Erythroblast (primary cell): ENCODE measurements at regions not wholly inside any gene's neighbourhood (a gene's known extent, or its start where the extent isn't known, plus 50 kb on each side); places are given as distances from the start of the nearest gene placed in this dataset.
"Not testable (repeated sequence)": the region's sequence is repeated elsewhere in the genome, so short reads cannot be mapped to it uniquely, and the experiment has no call there.

ENCODE experiments used
- DNase-seq, 2 experiments: peaks; one replicate each; lab custom pipeline; 2025; lab: John Stamatoyannopoulos, UW
- GATA1 ChIP-seq: IDR thresholded peaks from 2 replicates; pipeline ENCODE4 v1.6.1; 2011; ENCODE audit warnings: low read depth, mild to moderate bottlenecking, control low read depth, low read length, moderate library complexity
- POLR2A ChIP-seq: IDR thresholded peaks from 2 replicates; pipeline ENCODE4 v1.6.1; 2011; ENCODE audit warnings: mild to moderate bottlenecking, low read length

DNA sequence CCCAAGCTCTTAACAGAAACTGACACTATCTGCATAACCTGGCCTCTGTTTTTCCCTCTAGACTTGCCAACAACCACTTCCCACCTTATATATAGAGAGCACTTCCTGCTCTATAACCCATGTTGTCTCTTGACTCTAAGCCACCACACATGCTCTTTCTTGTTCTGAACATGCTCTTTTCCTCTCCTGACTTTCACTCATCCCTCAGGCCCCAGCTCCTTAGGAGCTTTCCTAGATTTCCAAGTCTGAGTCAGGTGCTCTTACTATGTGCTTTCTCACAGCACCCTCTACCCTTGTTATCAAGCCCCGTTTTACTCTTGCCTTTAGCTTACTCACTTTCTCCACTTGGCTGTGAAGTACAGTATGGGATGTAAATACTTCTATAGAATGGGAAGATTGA, 143.9 kb upstream of the EYA4 start:
- no peak for DNase-seq
- TF ChIP-seq GATA1: no peak
- TF ChIP-seq POLR2A: no peak

- TF ChIP-seq GATA1 (no peak), POLR2A (no peak)
- no peak for DNase-seq
Observed at GRCh38 chr6:133099573-133099972, 141.6 kb upstream of the EYA4 start.

- TF ChIP-seq GATA1 (no peak), POLR2A (no peak)
- no peak for DNase-seq
Observed at GRCh38 chr6:133100865-133101264, 140.3 kb upstream of the EYA4 start.

DNA sequence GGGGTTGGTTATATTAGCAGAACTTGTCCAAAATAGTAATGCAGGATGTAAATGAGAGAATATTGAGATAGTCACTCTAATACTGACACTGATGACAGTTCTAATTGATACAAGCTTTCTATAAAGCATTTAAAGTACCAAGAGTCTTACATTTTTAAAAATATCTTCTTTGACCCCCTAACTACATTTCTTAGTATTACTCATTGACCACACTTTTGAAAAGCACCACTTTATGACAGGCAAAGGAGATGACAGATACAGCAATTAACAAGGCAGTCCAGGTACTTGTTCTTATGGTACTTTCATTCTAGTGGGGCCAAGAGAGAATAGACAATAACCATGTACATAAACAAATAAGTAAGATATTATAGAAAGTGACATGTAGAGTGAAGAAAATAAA, 139.4 kb upstream of the EYA4 start:
- TF ChIP-seq GATA1: no peak
- no peak for TF ChIP-seq POLR2A
- no peak for DNase-seq

DNA sequence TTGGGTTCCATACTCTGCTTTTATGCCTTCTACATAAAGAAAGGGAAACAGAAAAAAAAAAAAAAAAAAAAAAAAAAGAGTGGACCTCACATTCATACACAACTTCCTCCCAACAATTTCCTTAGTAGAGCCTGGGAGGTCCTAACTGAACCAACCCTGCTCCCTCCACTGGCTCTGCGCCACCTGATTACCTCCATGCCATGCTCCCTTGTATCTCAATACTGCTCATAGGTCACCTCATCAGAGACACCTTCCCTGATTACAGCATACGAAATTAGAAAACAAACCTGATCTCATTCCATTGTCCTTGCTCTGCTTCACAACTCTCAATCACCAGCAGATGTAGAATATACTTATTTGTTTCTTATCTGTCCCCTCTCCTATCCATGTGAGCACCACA, 134.2 kb upstream of the EYA4 start:
- no peak for DNase-seq
- TF ChIP-seq POLR2A (no peak), GATA1 (no peak)

DNA sequence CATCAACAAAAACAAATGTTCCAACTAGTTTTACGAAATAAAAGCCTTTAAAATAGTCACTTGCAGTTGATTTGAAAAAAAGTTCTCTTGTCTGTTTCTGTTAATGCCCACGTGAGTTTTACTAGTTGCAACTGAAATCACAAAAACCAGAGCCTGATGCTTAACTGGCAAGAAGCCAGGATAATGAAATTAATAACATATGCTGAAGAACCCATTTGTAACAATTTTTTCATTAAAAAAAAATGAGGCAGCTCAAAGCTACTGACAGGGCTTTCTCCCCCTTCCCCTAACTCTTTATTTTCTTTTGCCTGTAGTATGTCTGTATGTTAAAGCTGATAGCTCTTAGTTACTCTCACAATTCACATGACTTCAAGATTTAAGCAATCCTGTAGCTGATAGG, 132.7 kb upstream of the EYA4 start:
- TF ChIP-seq POLR2A (no peak), GATA1 (no peak)
- DNase-seq: no peak

DNA sequence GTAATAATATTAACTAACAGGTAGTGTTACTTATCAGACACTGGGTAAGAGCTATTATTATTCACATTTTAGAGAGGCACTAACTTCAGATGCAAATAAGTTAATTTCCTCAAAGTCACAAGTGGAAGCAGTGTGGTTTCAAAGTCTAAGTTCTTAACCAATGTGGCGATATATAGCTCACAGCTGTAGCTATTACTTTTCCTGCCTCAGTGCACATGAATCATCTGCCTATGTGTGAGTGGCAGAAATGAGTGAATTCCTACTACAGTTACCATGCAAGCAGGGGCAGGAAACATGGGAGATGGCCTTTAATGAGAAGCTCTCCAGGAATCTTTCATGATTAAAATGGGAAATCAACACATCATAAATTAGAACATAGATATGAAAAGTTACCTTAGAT, 126.2 kb upstream of the EYA4 start:
- TF ChIP-seq GATA1 (no peak), POLR2A (no peak)
- no peak for DNase-seq

DNA sequence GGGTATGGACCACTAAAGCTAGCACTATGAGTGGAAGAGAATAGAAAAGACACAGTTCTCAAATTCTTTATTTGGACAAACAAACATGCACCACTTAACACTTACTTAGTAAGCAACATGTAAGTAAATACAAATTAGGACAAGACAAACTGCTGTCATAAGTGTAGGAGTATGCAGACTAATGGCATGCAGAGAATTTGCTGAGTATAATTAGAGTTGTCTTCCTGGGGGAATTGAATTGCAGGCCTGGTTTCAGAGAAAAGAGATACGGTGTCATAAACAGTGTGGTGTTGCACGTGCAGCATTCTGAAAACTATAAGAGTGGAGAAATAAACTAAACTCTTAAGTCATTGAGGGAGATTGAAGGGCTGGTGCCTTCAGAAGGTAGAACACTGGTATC, 125.2 kb upstream of the EYA4 start:
- TF ChIP-seq GATA1 (no peak), POLR2A (no peak)
- no peak for DNase-seq

DNA sequence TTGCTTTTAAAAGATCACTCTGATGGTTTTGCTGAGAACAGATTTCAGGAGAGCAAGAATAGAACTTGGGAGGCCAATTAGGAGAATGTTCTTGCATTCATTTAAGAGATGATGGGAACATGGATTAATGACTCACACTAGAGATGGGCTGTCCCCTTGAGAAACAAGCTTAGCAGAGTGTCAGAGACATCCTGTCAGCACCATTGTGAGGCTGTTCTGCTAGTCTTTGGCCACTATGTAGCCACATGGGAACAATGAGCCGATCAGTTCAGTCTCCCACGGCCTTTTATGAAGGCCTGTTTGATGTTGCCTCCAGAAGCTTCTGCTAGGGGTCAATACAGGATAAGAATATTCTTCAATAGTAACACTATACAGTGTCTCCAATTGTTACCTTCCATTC, 113.0 kb upstream of the EYA4 start:
- TF ChIP-seq GATA1 (no peak), POLR2A (no peak)
- DNase-seq: no peak

DNA sequence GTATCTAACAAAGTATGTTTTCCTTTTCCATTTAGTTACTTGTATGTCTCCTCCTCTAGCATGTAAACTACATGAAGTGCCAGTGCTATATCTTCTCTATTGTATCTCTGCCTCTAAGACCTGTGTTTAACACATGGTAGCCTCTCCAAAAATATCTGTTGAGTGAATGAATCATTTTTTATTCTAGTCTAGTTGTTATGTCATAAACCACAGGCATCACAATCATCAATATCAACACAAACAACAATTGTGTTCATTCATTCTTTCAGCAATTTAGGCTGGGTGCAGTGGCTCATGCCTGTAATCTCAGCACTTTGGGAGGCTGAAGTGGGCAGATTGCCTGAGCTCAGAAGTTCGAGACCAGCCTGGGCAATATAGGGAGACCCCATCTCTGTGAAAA, 111.6 kb upstream of the EYA4 start:
- TF ChIP-seq POLR2A: no peak
- no peak for TF ChIP-seq GATA1
- no peak for DNase-seq

DNA sequence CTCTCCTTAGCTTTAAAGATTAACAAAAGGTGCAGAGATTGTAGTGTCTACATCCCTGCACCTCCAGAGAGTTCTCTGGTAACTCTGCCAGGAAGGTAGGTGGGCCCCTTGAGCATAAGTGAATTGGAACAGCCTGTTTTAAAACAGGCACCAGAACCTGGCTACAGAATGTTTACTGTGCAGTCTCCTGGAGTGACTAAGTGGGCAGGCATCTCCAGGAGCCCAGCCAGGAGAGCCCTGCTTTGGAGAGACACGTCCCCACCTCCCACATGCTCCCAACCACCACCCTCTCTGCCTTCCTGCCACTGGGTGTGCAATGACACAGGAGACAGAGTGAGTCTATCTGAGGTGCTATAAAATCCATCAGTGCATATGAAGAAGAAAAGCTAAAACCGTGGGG, 110.3 kb upstream of the EYA4 start:
- TF ChIP-seq GATA1 (no peak), POLR2A (no peak)
- no peak for DNase-seq

- TF ChIP-seq POLR2A (no peak), GATA1 (no peak)
- DNase-seq: no peak
Observed at GRCh38 chr6:133131621-133132465, 109.3 kb upstream of the EYA4 start.

DNA sequence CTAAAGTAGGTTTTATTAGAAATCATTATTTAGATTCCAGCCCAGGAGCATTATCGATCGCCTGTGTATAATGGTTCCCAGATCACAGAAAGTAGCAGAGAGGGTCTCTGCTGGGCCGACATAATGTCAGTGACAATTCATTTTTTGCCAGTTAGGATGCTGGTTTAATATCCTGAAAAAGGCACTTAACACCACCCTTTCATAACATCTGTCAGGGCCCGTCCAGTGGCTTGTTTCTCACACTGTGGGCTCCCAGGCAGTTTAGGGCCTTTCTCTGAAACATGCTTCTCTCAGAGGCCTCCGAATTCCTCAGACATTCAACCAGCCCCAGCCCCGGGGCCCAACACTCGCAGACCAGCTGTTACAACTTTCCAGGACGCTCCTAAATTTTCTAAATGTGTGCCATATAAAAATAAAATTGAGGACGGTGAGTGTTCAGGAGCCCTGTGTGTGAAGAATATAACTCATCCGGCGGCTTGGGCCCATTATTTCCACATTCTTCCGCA, 108.6 kb upstream of the EYA4 start:
- TF ChIP-seq POLR2A (no peak), GATA1 (no peak)

GRCh38 chr6:133136177-133136880, 104.8 kb upstream of the EYA4 start:
- DNase-seq: no peak
- no peak for TF ChIP-seq GATA1

More for the DNA sequence above, 108.6 kb upstream of the EYA4 start:
- DNase-seq: no peak

DNA sequence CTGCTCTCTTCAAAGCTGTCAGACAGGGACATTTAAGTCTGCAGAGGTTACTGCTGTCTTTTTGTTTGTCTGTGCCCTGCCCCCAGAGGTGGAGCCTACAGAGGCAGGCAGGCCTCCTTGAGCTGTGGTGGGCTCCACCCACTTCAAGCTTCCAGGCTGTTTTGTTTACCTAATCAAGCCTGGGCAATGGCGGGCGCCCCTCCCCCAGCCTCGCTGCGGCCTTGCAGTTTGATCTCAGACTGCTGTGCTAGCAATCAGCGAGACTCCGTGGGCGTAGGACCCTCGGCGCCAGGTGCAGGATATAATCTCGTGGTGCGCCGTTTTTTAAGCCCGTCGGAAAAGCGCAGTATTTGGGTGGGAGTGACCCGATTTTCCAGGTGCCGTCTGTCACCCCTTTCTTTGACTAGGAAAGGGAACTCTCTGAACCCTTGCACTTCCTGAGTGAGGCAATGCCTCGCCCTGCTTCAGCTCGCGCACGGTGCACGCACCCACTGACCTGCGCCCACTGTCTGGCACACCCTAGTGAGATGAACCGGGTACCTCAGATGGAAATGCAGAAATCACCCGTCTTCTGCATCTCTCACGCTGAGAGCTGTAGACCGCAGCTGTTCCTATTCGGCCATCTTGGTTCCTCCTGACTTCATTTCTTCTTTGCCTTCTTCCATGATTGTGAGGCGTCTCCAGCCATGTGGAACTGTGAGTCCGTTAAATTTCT, 93.5 kb upstream of the EYA4 start:
- DNase-seq: not testable (repeated sequence)
